Stromal cell of bone marrow (primary cell): ENCODE measurements at regions not wholly inside any gene's neighbourhood (a gene's known extent, or its start where the extent isn't known, plus 50 kb on each side); places are given as distances from the start of the nearest gene placed in this dataset.

Source experiments
- DNase-seq: peaks from one replicate; pipeline ENCODE4 v3.0.0-alpha.2; 2012; ENCODE audit warnings: low read depth

GRCh38 chr2:20913491-20913890, 90.6 kb upstream of the LDAH start:
- no peak for DNase-seq

DNA sequence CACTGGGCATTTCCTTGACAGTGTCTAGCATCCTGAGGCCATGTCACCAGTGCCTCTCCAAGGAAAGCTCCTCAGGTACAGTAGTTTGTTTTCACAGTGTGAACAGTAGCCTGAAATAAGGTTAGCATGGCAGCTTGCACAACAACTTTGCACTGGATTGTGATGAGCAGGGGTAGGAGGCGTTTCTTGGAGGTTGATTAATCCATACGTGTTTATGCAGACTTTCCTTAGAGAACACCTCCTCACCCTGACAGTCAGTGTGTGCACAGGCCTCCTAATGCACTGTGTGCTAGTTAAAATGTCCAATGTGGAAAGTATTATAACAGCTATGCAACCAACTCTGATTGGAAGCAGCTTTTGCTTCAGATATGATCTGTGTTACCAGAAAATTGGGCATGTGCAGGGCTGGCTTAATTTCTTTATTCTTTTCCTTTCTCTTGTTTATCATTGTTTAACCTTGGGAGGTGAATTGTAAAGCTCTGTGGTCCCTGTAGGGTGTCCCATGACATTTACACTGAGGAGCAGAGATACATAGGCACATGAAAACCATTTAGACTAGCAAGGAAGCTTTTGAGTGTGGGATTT, 77.2 kb upstream of the LDAH start:
- DNase-seq = no peak

GRCh38 chr2:20897874-20898453, 75.1 kb upstream of the LDAH start:
- no peak for DNase-seq

GRCh38 chr2:20897047-20897446, 74.1 kb upstream of the LDAH start:
- DNase-seq = no peak

DNA sequence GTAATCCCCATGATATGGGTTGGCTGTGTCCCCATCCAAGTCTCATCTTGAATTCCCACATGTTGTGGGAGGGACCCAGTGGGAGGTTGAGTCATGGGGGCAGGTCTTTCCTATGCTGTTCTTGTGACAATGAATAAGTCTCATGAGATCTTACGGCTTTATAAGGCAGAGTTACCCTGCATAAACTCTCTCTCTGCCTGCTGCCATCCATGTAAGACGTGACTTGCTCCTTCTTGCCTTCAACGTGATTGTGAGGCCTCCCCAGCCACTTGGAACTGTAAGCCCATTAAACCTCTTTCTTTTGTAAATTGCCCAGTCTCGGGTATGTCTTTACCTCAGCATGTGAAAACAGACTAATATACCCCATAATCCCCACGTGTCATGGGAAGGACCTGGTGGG, 61.9 kb upstream of the LDAH start:
- no peak for DNase-seq

DNA sequence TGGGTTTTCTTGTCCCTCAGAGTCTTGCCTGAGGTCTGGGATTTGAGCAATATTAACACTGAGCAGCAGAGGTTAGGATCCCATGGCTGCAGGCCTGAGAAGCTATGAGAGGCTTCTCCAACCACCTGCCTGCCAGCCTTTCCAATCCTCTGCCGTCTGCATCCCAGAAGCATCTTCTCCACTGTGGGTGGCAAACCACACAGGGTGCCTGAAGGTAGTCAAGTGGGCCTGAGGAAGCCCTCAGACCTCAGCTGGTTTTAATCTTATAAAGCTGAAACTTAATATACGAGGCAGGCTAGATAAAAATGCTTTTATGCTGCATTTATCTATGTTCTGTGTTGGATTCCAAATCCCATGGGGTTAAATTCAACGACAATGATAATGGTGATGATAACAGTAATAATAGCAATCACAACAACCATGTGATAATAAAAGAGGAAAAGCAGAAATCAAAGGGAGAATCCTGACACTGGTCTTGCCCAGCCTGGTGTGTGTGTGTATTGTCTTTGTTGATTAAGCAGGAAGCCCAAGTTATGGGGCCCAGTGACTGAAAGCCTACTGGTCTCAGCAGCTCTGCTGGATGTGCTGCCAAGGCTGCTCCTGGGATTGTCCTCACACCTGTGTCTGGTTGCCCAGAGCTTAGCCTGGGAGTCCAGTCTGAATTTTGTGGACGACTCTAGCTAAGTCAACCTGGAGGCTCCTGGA, 59.7 kb upstream of the LDAH start:
- no peak for DNase-seq

- no peak for DNase-seq
Measured at GRCh38 chr2:20880221-20880771, 57.4 kb upstream of the LDAH start.

DNA sequence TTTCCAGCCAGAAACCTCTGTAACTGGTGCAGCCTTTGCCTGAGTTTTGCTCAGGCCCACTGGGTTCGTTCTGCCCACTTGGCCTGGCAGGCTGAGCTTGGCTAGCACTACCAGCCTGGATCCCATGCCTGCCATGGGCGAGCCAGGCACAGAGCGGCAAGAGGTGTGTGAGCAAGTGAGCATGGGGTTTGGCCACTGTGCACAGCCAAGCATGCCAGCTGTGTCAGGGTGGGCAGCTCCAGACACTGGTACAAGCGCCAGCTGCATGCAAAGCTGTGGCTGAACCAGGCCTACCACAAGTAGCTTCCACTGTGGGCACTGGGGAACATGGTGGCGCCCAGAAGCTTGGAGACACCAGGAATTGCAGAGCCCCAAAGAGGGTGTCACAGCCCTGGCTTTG, 56.3 kb upstream of the LDAH start:
- no peak for DNase-seq

DNA sequence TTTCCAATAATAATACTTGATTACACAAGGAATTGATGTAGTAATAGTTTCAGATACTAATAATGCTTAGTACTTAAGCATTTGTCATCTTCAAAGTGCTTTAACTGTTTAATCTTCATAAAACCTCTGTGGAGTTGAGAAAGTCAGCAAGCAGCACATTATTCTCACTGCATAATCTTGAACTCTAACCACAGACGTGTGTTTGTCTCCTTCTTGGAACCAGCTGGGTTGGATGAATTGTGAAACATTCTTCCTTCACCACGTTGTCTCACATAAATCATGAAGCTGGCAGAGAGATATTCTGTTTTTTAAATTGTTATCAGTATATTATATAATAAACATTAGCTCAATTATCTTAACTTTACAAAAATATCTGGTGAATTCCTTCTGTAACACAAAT, 55.1 kb upstream of the LDAH start:
- DNase-seq = no peak
